ENCODE measurements at regions not wholly inside any gene's neighbourhood (a gene's known extent, or its start where the extent isn't known, plus 50 kb on each side); places are given as distances from the start of the nearest gene placed in this dataset.
"Not testable (repeated sequence)": the region's sequence is repeated elsewhere in the genome, so short reads cannot be mapped to it uniquely, and the experiment has no call there.

GRCh38 chr17:73899839-73900238 lies 255.6 kb upstream of the SDK2 start:
- no peak for DNase-seq

GRCh38 chr17:73900516-73900915 lies 256.3 kb upstream of the SDK2 start:
- no peak for DNase-seq

- no peak for DNase-seq
Measured at GRCh38 chr17:73901249-73901648, 257.0 kb upstream of the SDK2 start.

GRCh38 chr17:73901661-73902415 lies 257.6 kb upstream of the SDK2 start:
- peak; percentile 25 to 54 for DNase-seq

GRCh38 chr17:73902416-73903181 lies 258.4 kb upstream of the SDK2 start:
- no peak for DNase-seq

- DNase-seq: no peak
Measured at GRCh38 chr17:73906896-73907870, 262.9 kb upstream of the SDK2 start.

- no peak for DNase-seq
Measured at GRCh38 chr17:73909186-73909585, 264.9 kb upstream of the SDK2 start.

- DNase-seq: no peak
Measured at GRCh38 chr17:73910206-73910605, 266.0 kb upstream of the SDK2 start.

- DNase-seq: no peak
Measured at GRCh38 chr17:73910821-73911515, 266.7 kb upstream of the SDK2 start.

- no peak for DNase-seq
Measured at GRCh38 chr17:73911726-73912372, 267.6 kb upstream of the SDK2 start.

GRCh38 chr17:73912373-73912746 lies 268.1 kb upstream of the SDK2 start:
- no peak for DNase-seq

GRCh38 chr17:73914536-73915274 lies 270.5 kb upstream of the SDK2 start:
- no peak for DNase-seq

- DNase-seq: not testable (repeated sequence)
Measured at GRCh38 chr17:73919033-73919432, 274.8 kb upstream of the SDK2 start.

GRCh38 chr17:73921306-73921705 lies 277.1 kb upstream of the SDK2 start:
- no peak for DNase-seq

GRCh38 chr17:73924114-73924908 lies 279.2 kb upstream of the RPL38 start:
- no peak for DNase-seq

GRCh38 chr17:73924909-73925186 lies 278.6 kb upstream of the RPL38 start:
- DNase-seq: no peak

- no peak for DNase-seq
Measured at GRCh38 chr17:73929860-73930430, 273.5 kb upstream of the RPL38 start.

- no peak for DNase-seq
Measured at GRCh38 chr17:73932216-73932749, 271.2 kb upstream of the RPL38 start.

GRCh38 chr17:73933164-73933766 lies 270.2 kb upstream of the RPL38 start:
- DNase-seq: no peak

- no peak for DNase-seq
Measured at GRCh38 chr17:73933871-73934270, 269.6 kb upstream of the RPL38 start.

Data from stimulated activated CD4-positive, alpha-beta T cell treated with anti-CD3 and anti-CD28 coated beads, Interleukin-2, amount 100 ng/mL, for 24 hours (primary cell).